GM12864 (cell line): ENCODE measurements at regions not wholly inside any gene's neighbourhood (a gene's known extent, or its start where the extent isn't known, plus 50 kb on each side); places are given as distances from the start of the nearest gene placed in this dataset.

ENCODE experiments used
- DNase-seq: peaks from one replicate; pipeline ENCODE4 v3.0.0-alpha.2; 2011; ENCODE audit warnings: low read depth
- H3K4me3 ChIP-seq: 2 replicates; pipeline ENCODE4 v1.5.1; 2011; ENCODE audit warnings: mild to moderate bottlenecking, low read depth, low read length, control low read depth
- TF ChIP-seq, protein P1 (sequence below): IDR thresholded peaks from 2 replicates; pipeline ENCODE4 v1.5.1; 2011; ENCODE audit warnings: low read depth, mild to moderate bottlenecking, moderate library complexity, low read length, control low read depth, inconsistent platforms; ENCODE audit errors: missing control alignments

GRCh38 chr1:88451856-88452255, 232.2 kb upstream of the PKN2 start:
- DNase-seq: no peak
- H3K4me3 ChIP-seq: no peak overlapping the region
- TF ChIP-seq, protein P1, sequence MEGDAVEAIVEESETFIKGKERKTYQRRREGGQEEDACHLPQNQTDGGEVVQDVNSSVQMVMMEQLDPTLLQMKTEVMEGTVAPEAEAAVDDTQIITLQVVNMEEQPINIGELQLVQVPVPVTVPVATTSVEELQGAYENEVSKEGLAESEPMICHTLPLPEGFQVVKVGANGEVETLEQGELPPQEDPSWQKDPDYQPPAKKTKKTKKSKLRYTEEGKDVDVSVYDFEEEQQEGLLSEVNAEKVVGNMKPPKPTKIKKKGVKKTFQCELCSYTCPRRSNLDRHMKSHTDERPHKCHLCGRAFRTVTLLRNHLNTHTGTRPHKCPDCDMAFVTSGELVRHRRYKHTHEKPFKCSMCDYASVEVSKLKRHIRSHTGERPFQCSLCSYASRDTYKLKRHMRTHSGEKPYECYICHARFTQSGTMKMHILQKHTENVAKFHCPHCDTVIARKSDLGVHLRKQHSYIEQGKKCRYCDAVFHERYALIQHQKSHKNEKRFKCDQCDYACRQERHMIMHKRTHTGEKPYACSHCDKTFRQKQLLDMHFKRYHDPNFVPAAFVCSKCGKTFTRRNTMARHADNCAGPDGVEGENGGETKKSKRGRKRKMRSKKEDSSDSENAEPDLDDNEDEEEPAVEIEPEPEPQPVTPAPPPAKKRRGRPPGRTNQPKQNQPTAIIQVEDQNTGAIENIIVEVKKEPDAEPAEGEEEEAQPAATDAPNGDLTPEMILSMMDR: no peak

DNA sequence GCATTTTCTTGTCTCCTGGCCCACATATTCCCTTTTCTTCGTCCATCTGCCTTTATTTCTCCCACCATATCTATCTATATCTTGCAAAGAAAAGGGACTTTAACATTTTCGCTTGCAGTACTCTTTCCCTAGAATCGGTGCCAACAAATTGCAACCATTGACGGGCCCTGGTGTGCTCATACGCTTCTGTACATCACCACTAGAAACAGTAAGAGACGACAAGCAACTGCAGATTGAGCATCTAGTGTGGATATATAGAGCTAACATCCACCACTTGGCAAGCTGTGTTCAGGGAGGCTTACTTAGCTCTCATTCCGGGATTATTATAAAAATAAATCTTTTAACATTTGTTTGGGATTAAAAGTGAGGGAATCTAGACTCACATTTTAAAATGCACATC, 230.8 kb upstream of the PKN2 start:
- DNase-seq: no peak
- TF ChIP-seq, protein P1: no peak
- no peak overlapping the region for H3K4me3 ChIP-seq

- DNase-seq: no peak
- TF ChIP-seq, protein P1: no peak
- H3K4me3 ChIP-seq: no peak overlapping the region
Observed at GRCh38 chr1:88454781-88455180, 229.3 kb upstream of the PKN2 start.

GRCh38 chr1:88455621-88456256, 228.3 kb upstream of the PKN2 start:
- DNase-seq: no peak
- TF ChIP-seq, protein P1: no peak

GRCh38 chr1:88457197-88457596, 226.9 kb upstream of the PKN2 start:
- no peak overlapping the region for H3K4me3 ChIP-seq
- TF ChIP-seq, protein P1: no peak
- DNase-seq: no peak

More at GRCh38 chr1:88455621-88456256, 228.3 kb upstream of the PKN2 start:
- no peak overlapping the region for H3K4me3 ChIP-seq

GRCh38 chr1:88461007-88461406, 223.1 kb upstream of the PKN2 start:
- DNase-seq: no peak
- H3K4me3 ChIP-seq: no peak overlapping the region
- TF ChIP-seq, protein P1: no peak

GRCh38 chr1:88462096-88462487, 222.0 kb upstream of the PKN2 start:
- no peak overlapping the region for H3K4me3 ChIP-seq
- DNase-seq: no peak
- TF ChIP-seq, protein P1: no peak
